Neural cell (in vitro differentiated cells): ENCODE measurements at regions not wholly inside any gene's neighbourhood (a gene's known extent, or its start where the extent isn't known, plus 50 kb on each side); places are given as distances from the start of the nearest gene placed in this dataset.

Experiments
- H2AFZ ChIP-seq: fragments of 200-600, 300-800 bp; sonication (generic), shearing (Covaris generic); 2 replicates; pipeline ENCODE4 v1.6.0; 2014; ENCODE audit warnings: low read depth, mild to moderate bottlenecking, antibody characterized with exemption, low read length, moderate library complexity
- H3F3A ChIP-seq: fragments of 200-600 bp; shearing (Covaris generic); 2 replicates; pipeline ENCODE4 v1.6.1; 2016; ENCODE audit warnings: mild to moderate bottlenecking, moderate library complexity, mixed read lengths, antibody characterized with exemption, low read length; ENCODE audit not compliant: insufficient read depth, poor library complexity, severe bottlenecking
- H3K27ac ChIP-seq: fragments of 200-600, 300-800 bp; sonication (generic), shearing (Covaris generic); 2 replicates; pipeline ENCODE4 v1.5.1; 2014; ENCODE audit warnings: mild to moderate bottlenecking, low read length, moderate library complexity
- H3K27me3 ChIP-seq: fragments of 300-800, 200-600 bp; sonication (generic), shearing (Covaris generic); 2 replicates; pipeline ENCODE4 v1.6.0; 2014; ENCODE audit warnings: mild to moderate bottlenecking, low read depth, low read length, moderate library complexity; ENCODE audit not compliant: insufficient read depth
- H3K36me3 ChIP-seq: fragments of 300-800, 200-600 bp; sonication (generic), shearing (Covaris generic); 2 replicates; pipeline ENCODE4 v1.5.1; 2014; ENCODE audit warnings: mild to moderate bottlenecking, antibody characterized with exemption, low read length, moderate library complexity; ENCODE audit not compliant: insufficient read depth
- H3K4me2 ChIP-seq: fragments of 300-800, 200-600 bp; sonication (generic), shearing (Covaris generic); 2 replicates; pipeline ENCODE4 v1.6.0; 2014; ENCODE audit warnings: mild to moderate bottlenecking, low read length
- H3K4me3 ChIP-seq: fragments of 300-800, 200-600 bp; sonication (generic), shearing (Covaris generic); 2 replicates; pipeline ENCODE4 v1.5.1; 2014; ENCODE audit warnings: mild to moderate bottlenecking, low read length, moderate library complexity
- H3K79me2 ChIP-seq: fragments of 200-600 bp; shearing (Covaris generic); replicated peaks from 2 replicates; pipeline ENCODE4 v1.6.0; 2014; ENCODE audit warnings: mild to moderate bottlenecking, low read length, moderate library complexity; ENCODE audit not compliant: insufficient read depth
- H3K9ac ChIP-seq: fragments of 300-800, 200-600 bp; sonication (generic), shearing (Covaris generic); 2 replicates; pipeline ENCODE4 v1.6.1; 2016; ENCODE audit warnings: mild to moderate bottlenecking, low read length, mixed read lengths
- H3K9me2 ChIP-seq: fragments of 200-600 bp; shearing (Covaris generic); 2 replicates; pipeline ENCODE4 v1.6.1; 2016; ENCODE audit warnings: mild to moderate bottlenecking, low read length, mixed read lengths; ENCODE audit not compliant: insufficient read depth
- H3K9me3 ChIP-seq: fragments of 200-600, 300-800 bp; sonication (generic), shearing (Covaris generic); 2 replicates; pipeline ENCODE4 v1.6.1; 2016; ENCODE audit warnings: mild to moderate bottlenecking, mixed run types, low read length, moderate library complexity, mixed read lengths
- H4K20me1 ChIP-seq: fragments of 200-600 bp; shearing (Covaris generic); 2 replicates; pipeline ENCODE4 v1.6.1; 2016; ENCODE audit warnings: mild to moderate bottlenecking, mixed run types; ENCODE audit not compliant: insufficient read depth
- CTCF ChIP-seq: fragments of 450-650 bp; IDR thresholded peaks from 2 replicates; pipeline ENCODE4 v1.5.1; 2014; ENCODE audit warnings: antibody characterized with exemption, mild to moderate bottlenecking, moderate library complexity; ENCODE audit not compliant: poor library complexity, severe bottlenecking
- EP300 ChIP-seq: fragments of 450-650 bp; conservative IDR thresholded peaks from 2 replicates; pipeline ENCODE4 v1.6.1; 2014; ENCODE audit warnings: antibody characterized with exemption, mild to moderate bottlenecking, moderate library complexity; ENCODE audit not compliant: poor library complexity, severe bottlenecking
- EZH2 ChIP-seq: fragments of 200-600, 300-800 bp; shearing (Covaris generic), sonication (generic); IDR thresholded peaks from 2 replicates; pipeline ENCODE4 v1.6.1; 2014; ENCODE audit warnings: antibody characterized with exemption, low read length, borderline replicate concordance, mild to moderate bottlenecking; ENCODE audit not compliant: insufficient read depth, poor library complexity, severe bottlenecking
- MXI1 ChIP-seq: fragments of 450-650 bp; conservative IDR thresholded peaks from 2 replicates; pipeline ENCODE4 v1.6.1; 2014; ENCODE audit warnings: antibody characterized with exemption, mild to moderate bottlenecking; ENCODE audit not compliant: poor library complexity, severe bottlenecking
- POLR2AphosphoS5 ChIP-seq: IDR thresholded peaks from 2 replicates; pipeline ENCODE4 v1.6.1; 2012
- RAD21 ChIP-seq: fragments of 450-650 bp; conservative IDR thresholded peaks from 2 replicates; pipeline ENCODE4 v1.6.1; 2014; ENCODE audit warnings: antibody characterized with exemption, mild to moderate bottlenecking, moderate library complexity
- REST ChIP-seq: IDR thresholded peaks from 2 replicates; pipeline ENCODE4 v1.6.1; 2012; ENCODE audit warnings: borderline replicate concordance
- SMC3 ChIP-seq: fragments of 450-650 bp; conservative IDR thresholded peaks from 2 replicates; pipeline ENCODE4 v1.6.1; 2014; ENCODE audit warnings: antibody characterized with exemption, mild to moderate bottlenecking, moderate library complexity; ENCODE audit not compliant: poor library complexity
- TAF1 ChIP-seq: IDR thresholded peaks from 2 replicates; pipeline ENCODE4 v1.6.1; 2012; ENCODE audit warnings: low read depth

GRCh38 chr22:47568700-47569099 lies 806.2 kb downstream of the TBC1D22A start:
- Histone ChIP-seq H3K36me3 (no peaks in the 10 kb centered on the region), H4K20me1 (no peaks in the 10 kb centered on the region), H3K27ac (no peak overlapping the region), H3K9ac (no peak overlapping the region), H3K79me2 (no peaks in the 10 kb centered on the region), H3K4me2 (no peak overlapping the region), H3F3A (no peaks in the 10 kb centered on the region), H3K9me3 (no peaks in the 10 kb centered on the region), H3K9me2 (no peaks in the 10 kb centered on the region), H3K4me3 (no peak overlapping the region), H2AFZ (no peak overlapping the region), H3K27me3 (no peaks in the 10 kb centered on the region)
- TF ChIP-seq EZH2: no peak
- TF ChIP-seq RAD21: no peak
- no peak for TF ChIP-seq SMC3
- no peak for TF ChIP-seq EP300
- no peak for TF ChIP-seq POLR2AphosphoS5
- TF ChIP-seq CTCF: no peak
- no peak for TF ChIP-seq MXI1
- no peak for TF ChIP-seq REST
- TF ChIP-seq TAF1: no peak

- Histone ChIP-seq H3K79me2 (no peaks in the 10 kb centered on the region), H3F3A (no peaks in the 10 kb centered on the region), H3K27me3 (no peaks in the 10 kb centered on the region), H3K4me2 (no peak overlapping the region), H2AFZ (no peak overlapping the region), H4K20me1 (no peaks in the 10 kb centered on the region), H3K36me3 (no peaks in the 10 kb centered on the region), H3K9ac (no peak overlapping the region), H3K4me3 (no peak overlapping the region), H3K9me2 (no peaks in the 10 kb centered on the region), H3K27ac (no peak overlapping the region), H3K9me3 (no peaks in the 10 kb centered on the region)
- no peak for TF ChIP-seq EP300
- no peak for TF ChIP-seq MXI1
- no peak for TF ChIP-seq TAF1
- no peak for TF ChIP-seq EZH2
- no peak for TF ChIP-seq CTCF
- no peak for TF ChIP-seq SMC3
- TF ChIP-seq REST: no peak
- TF ChIP-seq POLR2AphosphoS5: no peak
- no peak for TF ChIP-seq RAD21
These were observed 805.0 kb downstream of the TBC1D22A start for GRCh38 chr22:47567126-47568090.
